EH (cell line): ENCODE measurements at regions not wholly inside any gene's neighbourhood (a gene's known extent, or its start where the extent isn't known, plus 50 kb on each side); places are given as distances from the start of the nearest gene placed in this dataset.

ENCODE experiments used
- DNase-seq: peaks from one replicate; pipeline ENCODE4 v3.0.0-alpha.2; 2015; ENCODE audit warnings: low read depth

DNA sequence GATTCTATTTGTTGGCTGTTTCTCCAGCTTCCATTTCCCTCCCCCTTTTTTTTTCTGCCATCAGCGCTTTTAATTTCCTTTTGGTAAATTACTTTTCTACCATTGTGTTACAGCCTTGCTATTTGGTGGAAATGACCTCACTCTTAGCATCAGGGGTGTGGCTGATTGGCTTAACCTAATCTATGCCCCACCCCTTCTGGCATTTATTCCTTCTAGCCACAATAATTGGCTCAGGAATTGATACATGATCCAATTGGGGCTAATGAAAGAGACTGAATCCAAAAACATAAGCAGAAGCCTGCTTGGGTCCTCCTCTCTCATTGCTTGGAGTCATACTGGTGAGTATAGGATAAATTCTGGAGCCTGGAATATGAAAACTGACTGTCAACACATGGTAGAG, 402.4 kb upstream of the LRRC4C start:
- DNase-seq, result no peak

DNA sequence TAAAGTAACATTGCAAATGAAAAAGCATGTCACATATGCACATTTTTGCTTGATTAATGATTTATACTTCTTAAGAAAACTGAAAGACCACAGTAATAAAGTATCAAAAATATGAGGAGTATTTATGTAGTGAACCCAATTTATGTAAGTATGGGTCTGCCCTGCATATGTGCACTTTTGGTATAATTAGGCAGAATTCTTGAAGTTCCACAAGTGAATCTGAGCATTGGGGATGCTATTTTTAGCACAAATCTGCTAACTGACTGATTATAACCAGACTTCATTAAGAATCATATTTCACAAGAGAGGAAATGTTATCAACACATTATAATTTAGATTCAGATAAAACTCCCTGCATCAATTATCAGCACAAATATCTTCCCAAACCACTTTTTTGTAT, 407.1 kb upstream of the LRRC4C start:
- peak; percentile 29 for DNase-seq

DNA sequence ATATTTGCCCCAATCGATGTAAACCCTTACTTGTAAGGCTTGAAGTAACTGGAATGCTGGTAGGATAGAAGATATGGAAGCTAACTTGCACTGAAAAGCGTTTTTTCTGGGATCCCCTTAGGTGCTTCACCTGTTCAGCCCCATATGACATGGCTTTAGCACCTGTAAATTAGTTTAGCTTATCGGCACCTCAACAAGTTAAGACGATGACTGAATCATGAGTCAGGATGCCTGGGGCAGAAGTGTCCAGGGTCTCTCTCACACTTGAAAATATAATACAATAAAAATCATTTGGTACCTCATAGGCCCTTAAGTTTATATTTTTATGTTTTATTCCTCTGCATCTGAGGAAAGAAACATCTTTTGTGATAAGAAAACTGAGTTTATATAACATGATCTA, 409.2 kb upstream of the LRRC4C start:
- DNase-seq, result no peak

DNA sequence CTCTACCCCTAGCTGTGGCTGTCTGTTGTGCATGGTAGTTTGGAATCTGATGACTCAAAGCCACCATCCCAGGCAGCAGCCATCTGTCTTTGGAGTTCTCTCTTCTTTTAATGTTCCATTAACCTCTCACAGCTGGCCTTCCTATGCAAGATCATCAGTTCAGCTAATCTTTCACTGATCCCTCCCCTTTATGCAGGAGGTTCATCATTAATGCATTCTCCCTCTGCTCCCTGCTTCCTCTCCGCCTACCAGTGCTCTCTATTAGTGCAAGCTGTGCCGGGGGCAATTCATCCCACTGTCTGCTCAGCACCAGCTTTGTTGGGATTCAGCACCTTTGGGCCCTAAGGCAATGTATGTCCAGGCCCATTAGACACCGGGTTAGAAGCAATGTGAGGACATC, 413.0 kb upstream of the LRRC4C start:
- DNase-seq, result no peak

- no peak for DNase-seq
Measured at GRCh38 chr11:41872870-41873269, 413.4 kb upstream of the LRRC4C start.

DNA sequence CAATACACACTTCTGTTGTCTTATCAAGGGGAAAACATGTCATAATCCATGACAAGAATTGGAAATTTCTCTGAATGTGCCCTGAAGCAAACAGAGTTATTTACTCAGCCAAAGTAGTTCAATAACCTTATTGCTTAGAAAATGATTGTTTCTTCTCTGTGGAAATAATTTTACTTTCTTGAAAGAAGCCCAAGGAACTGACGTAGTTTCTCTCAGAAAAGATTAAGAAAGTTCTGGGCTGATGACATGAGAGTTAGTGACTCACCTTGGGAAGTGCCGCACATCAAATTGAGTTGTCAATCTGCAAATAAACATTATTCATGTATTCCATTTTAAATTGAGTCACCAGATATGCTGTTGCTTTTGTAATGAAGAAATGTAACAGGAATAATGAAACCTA, 418.6 kb upstream of the LRRC4C start:
- DNase-seq, result peak; percentile 43

DNA sequence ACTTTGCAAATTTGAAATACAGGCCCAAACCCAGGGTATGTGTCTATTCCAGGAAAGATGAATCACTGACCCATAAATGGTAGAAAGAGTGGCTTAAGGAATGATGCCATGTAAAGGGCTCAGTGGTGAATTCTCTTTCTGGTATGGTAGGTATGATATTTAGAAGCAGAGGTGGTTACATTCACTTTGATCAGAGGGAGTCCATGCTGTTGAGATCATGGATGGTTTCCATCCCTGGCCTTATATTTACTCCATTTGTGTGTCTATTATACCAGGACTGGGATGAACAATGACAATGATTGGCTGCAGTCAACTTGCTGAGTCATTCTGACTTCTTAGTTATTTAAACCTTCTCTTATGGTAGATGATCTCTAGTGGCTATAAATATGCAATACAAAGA, 419.8 kb upstream of the LRRC4C start:
- peak; percentile 92 for DNase-seq

DNA sequence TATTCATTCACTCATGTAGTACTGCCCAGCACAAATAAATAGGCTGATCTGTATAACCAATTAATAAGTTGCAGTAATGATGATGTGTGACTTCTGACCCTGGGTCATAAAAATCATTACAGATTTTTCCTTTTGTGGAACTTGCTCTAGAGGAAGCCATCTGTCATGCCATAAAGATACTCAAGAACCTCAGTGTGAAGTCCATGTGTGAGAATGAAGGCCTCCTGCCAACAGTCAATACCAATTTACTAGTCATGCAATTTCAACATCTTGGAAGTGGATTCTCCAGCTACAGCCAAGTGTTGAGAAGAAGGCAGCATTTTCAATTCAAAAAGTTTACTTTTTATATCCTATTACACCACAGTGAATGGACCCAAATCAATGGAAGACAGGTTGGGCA, 435.6 kb upstream of the LRRC4C start:
- peak; percentile 7 for DNase-seq

- no peak for DNase-seq
Measured at GRCh38 chr11:41897991-41898390, 438.5 kb upstream of the LRRC4C start.

DNA sequence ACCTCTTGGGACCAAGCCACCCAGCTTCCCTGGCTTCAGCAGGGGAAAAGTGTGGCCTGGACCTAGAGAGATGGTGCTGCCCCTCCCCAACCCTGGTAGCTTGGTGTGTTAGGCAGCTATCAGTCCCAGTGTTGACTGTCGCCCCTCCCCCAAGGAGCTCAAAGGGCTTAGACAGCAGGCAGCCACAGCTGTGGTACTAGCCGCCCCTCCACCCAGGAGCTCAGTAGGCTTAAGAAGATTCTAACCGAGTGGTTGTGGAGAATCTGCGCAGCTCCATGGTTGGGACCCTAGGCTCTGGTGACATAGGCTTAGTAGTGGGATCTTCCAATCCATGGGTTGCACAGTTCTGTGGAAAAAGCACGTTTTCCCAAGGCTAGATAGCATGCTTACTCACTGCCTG, 458.4 kb upstream of the LRRC4C start:
- no peak for DNase-seq

DNA sequence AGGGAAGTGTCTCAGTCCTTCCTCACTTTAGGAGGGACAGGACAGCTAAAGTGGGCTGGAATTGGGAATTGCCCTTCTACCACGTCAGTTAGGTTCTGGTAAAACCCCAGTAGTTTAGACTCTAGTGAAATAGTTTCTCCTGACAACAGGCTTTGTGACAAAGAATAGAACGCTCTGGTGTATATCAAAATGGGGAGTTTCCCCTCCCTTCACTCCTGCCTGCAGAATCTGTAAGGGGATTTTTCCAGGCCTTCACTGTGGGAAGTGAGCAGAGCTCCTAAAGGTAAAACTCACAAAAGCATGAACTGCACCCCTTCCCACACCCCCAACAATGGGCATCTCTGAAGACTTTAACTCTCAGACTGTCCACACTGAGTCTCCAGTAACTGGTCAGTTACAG, 460.9 kb upstream of the LRRC4C start:
- no peak for DNase-seq

GRCh38 chr11:41921746-41922390, 462.4 kb upstream of the LRRC4C start:
- no peak for DNase-seq

- DNase-seq, result no peak
Measured at GRCh38 chr11:41926339-41926738, 466.9 kb upstream of the LRRC4C start.

GRCh38 chr11:41935241-41935640, 475.8 kb upstream of the LRRC4C start:
- no peak for DNase-seq

- DNase-seq, result no peak
Measured at GRCh38 chr11:41935795-41936194, 476.3 kb upstream of the LRRC4C start.

- no peak for DNase-seq
Measured at GRCh38 chr11:41943656-41944055, 484.2 kb upstream of the LRRC4C start.

DNA sequence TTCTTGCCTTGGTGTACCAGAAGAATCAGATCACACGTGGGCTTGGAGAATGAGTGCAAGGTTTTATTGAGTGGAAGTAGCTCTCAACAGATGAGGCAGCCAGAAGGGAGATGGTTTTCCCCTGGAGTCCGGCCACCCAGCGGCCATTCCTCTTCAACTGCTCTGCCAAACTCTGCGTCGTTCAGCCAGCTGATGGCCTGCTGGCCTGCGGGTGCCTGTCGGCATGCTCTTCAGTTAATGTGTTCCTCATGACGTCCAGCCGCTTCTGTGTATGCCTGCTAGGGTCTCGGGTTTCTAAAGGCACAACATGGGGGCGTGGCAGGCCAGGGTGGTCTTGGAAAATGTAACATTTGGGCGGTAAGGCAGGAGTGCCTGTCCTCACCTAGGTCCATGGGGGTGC, 487.9 kb upstream of the LRRC4C start:
- DNase-seq, result peak; percentile 34

- DNase-seq, result no peak
Measured at GRCh38 chr11:41950470-41951143, 491.2 kb upstream of the LRRC4C start.

DNA sequence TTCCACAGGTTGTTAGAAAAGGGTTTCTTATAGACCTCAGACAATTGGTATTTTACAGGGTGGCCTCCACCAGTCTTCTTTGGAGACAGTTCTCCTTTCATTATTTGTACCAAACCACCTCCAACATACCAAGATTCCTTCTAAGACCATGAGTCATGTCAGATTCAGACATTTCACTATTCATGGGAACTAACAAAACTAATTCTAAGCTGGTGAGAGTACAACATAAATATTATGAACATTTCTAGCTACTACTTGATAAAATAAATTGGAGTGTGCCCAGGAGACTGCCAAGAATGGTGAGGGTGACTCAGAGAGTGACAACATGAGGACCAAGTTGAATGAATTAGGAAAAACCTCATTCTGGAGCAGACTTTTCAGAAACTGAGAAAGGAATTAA, 494.6 kb upstream of the LRRC4C start:
- peak; percentile 89 for DNase-seq

DNA sequence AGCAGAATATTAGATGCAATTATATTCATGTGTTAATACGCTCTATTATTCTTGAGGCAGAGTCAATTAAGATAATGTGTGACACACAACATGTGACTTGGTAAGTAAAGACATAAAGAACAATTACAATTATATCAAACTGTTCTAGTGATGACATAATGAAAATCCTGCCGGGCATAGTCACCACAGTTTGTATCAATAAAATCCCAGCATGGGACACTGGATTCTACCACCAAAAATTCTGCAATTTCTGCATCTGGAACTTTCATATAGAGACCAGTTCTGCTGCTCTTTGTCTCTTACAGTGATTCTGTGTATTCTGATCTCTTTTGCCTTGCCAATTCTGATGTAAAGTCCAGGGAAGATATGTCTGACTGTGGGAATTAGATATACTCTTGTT, 495.6 kb upstream of the LRRC4C start:
- peak; percentile 22 for DNase-seq

DNA sequence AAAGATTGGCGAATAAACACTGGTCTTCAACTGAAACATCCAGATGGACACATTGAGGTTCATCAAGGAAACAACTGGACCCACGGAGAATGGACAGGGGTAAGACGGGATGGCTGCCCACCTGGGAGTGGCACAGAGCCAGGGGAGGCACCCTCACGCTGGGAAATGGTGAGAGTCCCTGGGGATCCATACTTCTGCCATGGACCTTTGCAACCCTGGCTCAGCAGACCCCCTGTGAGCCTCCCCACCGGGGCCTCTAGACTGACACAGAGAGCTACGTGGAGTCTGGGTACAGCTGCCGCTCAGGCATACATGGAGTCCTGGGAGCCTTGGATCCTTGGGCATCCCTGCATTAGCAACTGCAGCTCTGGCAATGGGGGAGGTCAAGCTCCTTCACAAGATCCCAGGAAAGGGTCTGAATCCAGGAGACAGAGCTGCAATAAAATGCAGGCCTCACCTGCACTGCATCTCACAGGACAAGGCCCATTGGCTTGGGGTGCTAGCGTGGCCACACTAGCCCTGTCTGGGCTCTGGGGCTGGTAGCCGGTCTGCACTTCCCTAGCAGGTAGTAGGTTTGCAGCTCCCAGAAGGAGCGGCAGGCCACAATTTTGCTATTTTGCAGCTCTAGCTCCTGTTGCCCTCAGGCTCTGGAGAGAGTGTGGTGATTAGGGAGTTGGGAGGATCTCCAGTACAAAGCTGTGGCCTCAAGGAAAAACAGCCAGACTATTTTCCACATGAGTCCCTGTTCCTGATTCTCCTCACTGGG, 496.4 kb upstream of the LRRC4C start:
- DNase-seq, result peak; percentile 2

GRCh38 chr11:41963406-41963805, 504.0 kb upstream of the LRRC4C start:
- DNase-seq, result no peak

DNA sequence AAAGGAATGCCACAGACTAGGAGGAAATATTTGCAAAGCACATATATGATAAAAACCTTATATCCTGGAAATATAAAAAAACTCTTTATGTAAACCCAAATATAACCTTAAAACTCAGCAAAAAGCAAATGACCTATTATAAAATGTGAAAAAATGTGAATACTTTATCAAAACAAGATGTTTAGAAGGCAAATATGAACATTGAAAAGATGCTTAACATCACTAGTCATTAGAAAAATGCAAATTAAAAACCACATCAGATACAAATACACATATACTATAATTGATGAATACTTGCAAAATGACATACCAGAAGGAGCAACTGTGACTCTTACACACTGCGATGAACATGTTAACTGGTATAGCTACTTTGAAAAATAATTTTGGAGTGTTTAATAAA, 511.2 kb upstream of the LRRC4C start:
- no peak for DNase-seq
